ENCODE measurements at regions not wholly inside any gene's neighbourhood (a gene's known extent, or its start where the extent isn't known, plus 50 kb on each side); places are given as distances from the start of the nearest gene placed in this dataset.

GRCh38 chr3:127423856-127424765, 136.3 kb upstream of the PRR20G start:
- no peaks in the 10 kb centered on the region for H3K4me1 ChIP-seq (ENCODE audit: control insufficient read depth in 2 of 2, insufficient read depth in 2 of 2, low read length in 2 of 2)
- no peaks in the 10 kb centered on the region for H3K36me3 ChIP-seq (replicated peaks in 1 of 2; ENCODE audit: control extremely low read depth in 1 of 2, control insufficient read depth in 1 of 2, extremely low read depth in 1 of 2, insufficient read depth in 2 of 2, low read length in 1 of 2)
- TF ChIP-seq EZH2 (IDR thresholded peaks at IDR 0.05; ENCODE audit: borderline replicate concordance, insufficient read depth, low read depth, low read length, poor library complexity, severe bottlenecking) (no peak), CTCF (IDR thresholded peaks at IDR 0.05) (no peak)
- H2AFZ ChIP-seq (ENCODE audit: insufficient read depth, low read depth, low read length, poor library complexity, severe bottlenecking): no peak overlapping the region
- H3K4me3 Mint-ChIP-seq: no peak overlapping the region
- no peak overlapping the region for H3K4me2 ChIP-seq (replicated peaks; ENCODE audit: low read depth, low read length, poor library complexity, severe bottlenecking)
- no peaks in the 10 kb centered on the region for H3K79me2 ChIP-seq (ENCODE audit: control insufficient read depth, insufficient read depth, low read length)
- CTCF ChIA-PET: no interaction called here
- ATAC-seq (ENCODE audit: low read depth) (no peak), DNase-seq (no peak)
- no peaks in the 10 kb centered on the region for H3K4me1 Mint-ChIP-seq
- no peak overlapping the region for H3K27ac ChIP-seq (ENCODE audit: low read length in 2 of 2)
- peaks cover 0 to 12% (median 0%) of the 10 kb centered on the region in 4 experiments for H3K27me3 ChIP-seq (replicated peaks in 1 of 4; ENCODE audit: control extremely low read depth in 1 of 4, control insufficient read depth in 3 of 4, insufficient read depth in 4 of 4, low read length in 3 of 4)
- H3K9me3 Mint-ChIP-seq (ENCODE audit: insufficient read depth): no peaks in the 10 kb centered on the region
- no peaks in the 10 kb centered on the region for H3K9me3 ChIP-seq (ENCODE audit: control extremely low read depth in 1 of 3, control insufficient read depth in 2 of 3, insufficient read depth in 1 of 3, low read length in 2 of 3)
- intact Hi-C loops (cut with micrococcal nuclease): no loop called here
- H3K9ac ChIP-seq (ENCODE audit: low read length): no peak overlapping the region
- POLR2A ChIA-PET: no interaction called here
- no peaks in the 10 kb centered on the region for H4K20me1 ChIP-seq (ENCODE audit: control insufficient read depth, insufficient read depth, low read length, poor library complexity, severe bottlenecking)
- WGBS (ENCODE audit: insufficient coverage): 61% methylated on average over 22 of the region's 23 CpGs
- H3K27ac Mint-ChIP-seq: no peak overlapping the region
- H3K4me3 ChIP-seq (ENCODE audit: control extremely low read depth in 1 of 5, extremely low read depth in 1 of 5, insufficient read depth in 1 of 5, low read depth in 2 of 5, low read length in 4 of 5): no peak overlapping the region
- H3K27me3 Mint-ChIP-seq: peaks cover 53% of the 10 kb centered on the region

GRCh38 chr3:127422663-127423375, 135.0 kb upstream of the PRR20G start:
- H3K27me3 Mint-ChIP-seq: peaks cover 40% of the 10 kb centered on the region
- H3K9me3 Mint-ChIP-seq (ENCODE audit: insufficient read depth): no peaks in the 10 kb centered on the region
- H3K27ac Mint-ChIP-seq: no peak overlapping the region
- ChIA-PET CTCF (no interaction called here), POLR2A (no interaction called here)
- Histone ChIP-seq H3K9me3 (ENCODE audit: control extremely low read depth in 1 of 3, control insufficient read depth in 2 of 3, insufficient read depth in 1 of 3, low read length in 2 of 3) (no peaks in the 10 kb centered on the region), H4K20me1 (ENCODE audit: control insufficient read depth, insufficient read depth, low read length, poor library complexity, severe bottlenecking) (no peaks in the 10 kb centered on the region), H3K36me3 (replicated peaks in 1 of 2; ENCODE audit: control extremely low read depth in 1 of 2, control insufficient read depth in 1 of 2, extremely low read depth in 1 of 2, insufficient read depth in 2 of 2, low read length in 1 of 2) (no peaks in the 10 kb centered on the region), H3K4me1 (ENCODE audit: control insufficient read depth in 2 of 2, insufficient read depth in 2 of 2, low read length in 2 of 2) (no peaks in the 10 kb centered on the region), H3K4me2 (replicated peaks; ENCODE audit: low read depth, low read length, poor library complexity, severe bottlenecking) (no peak overlapping the region), H3K27ac (ENCODE audit: low read length in 2 of 2) (no peak overlapping the region), H3K4me3 (ENCODE audit: control extremely low read depth in 1 of 5, extremely low read depth in 1 of 5, insufficient read depth in 1 of 5, low read depth in 2 of 5, low read length in 4 of 5) (no peak overlapping the region), H3K27me3 (replicated peaks in 1 of 4; ENCODE audit: control extremely low read depth in 1 of 4, control insufficient read depth in 3 of 4, insufficient read depth in 4 of 4, low read length in 3 of 4) (peaks cover 0 to 10% (median 0%) of the 10 kb centered on the region in 4 experiments), H2AFZ (ENCODE audit: insufficient read depth, low read depth, low read length, poor library complexity, severe bottlenecking) (no peak overlapping the region), H3K9ac (ENCODE audit: low read length) (no peak overlapping the region), H3K79me2 (ENCODE audit: control insufficient read depth, insufficient read depth, low read length) (no peaks in the 10 kb centered on the region)
- ATAC-seq (ENCODE audit: low read depth): no peak
- no peak for DNase-seq
- H3K4me3 Mint-ChIP-seq: no peak overlapping the region
- TF ChIP-seq CTCF (IDR thresholded peaks at IDR 0.05): no peak
- no peak for TF ChIP-seq EZH2 (IDR thresholded peaks at IDR 0.05; ENCODE audit: borderline replicate concordance, insufficient read depth, low read depth, low read length, poor library complexity, severe bottlenecking)
- intact Hi-C loops (cut with micrococcal nuclease): no loop called here
- WGBS (ENCODE audit: insufficient coverage): 61% methylated on average over 25 of the region's 26 CpGs
- H3K4me1 Mint-ChIP-seq: no peaks in the 10 kb centered on the region
